COLO668 (cell line): ENCODE measurements at regions not wholly inside any gene's neighbourhood (a gene's known extent, or its start where the extent isn't known, plus 50 kb on each side); places are given as distances from the start of the nearest gene placed in this dataset.
A peak's percentile ranks its signal among the peaks of the same experiment; 100 is the strongest.
"Not testable (repeated sequence)": the region's sequence is repeated elsewhere in the genome, so short reads cannot be mapped to it uniquely, and the experiment has no call there.

Experiments used
- DNase-seq: peaks from one replicate; lab custom pipeline; 2025; ENCODE audit not compliant: unreplicated experiment; lab: John Stamatoyannopoulos, UW

- peak; percentile 46 for DNase-seq
Observed at GRCh38 chr17:77036841-77037381, 103.9 kb upstream of the SEC14L1 start.

DNA sequence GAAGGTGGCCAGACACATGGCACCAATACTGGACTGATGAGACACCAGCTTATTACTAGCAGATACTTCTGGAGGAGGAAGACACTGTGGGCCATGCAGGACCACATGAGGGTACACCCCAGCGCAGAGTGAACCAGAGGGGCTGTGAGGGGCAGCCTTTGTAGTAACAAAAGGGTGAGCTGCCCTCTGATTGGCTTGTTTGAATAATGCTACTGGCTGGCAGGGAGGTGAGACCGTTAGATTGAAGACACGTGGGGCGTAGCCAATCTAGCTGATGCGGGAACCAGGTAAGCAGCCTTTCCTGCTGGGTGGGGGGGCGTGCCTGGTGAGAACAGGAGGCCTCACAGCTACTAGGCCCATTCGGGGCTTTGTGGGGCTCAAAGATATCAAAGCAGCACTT lies 102.8 kb upstream of the SEC14L1 start:
- no peak for DNase-seq

- no peak for DNase-seq
Observed at GRCh38 chr17:77038884-77039555, 101.7 kb upstream of the SEC14L1 start.

GRCh38 chr17:77042476-77043231 lies 98.1 kb upstream of the SEC14L1 start:
- DNase-seq: peak; percentile 24

- DNase-seq: no peak
Observed at GRCh38 chr17:77045441-77046041, 95.2 kb upstream of the SEC14L1 start.

- peak; percentile 15 for DNase-seq
Observed at GRCh38 chr17:77049440-77049839, 91.3 kb upstream of the SEC14L1 start.

DNA sequence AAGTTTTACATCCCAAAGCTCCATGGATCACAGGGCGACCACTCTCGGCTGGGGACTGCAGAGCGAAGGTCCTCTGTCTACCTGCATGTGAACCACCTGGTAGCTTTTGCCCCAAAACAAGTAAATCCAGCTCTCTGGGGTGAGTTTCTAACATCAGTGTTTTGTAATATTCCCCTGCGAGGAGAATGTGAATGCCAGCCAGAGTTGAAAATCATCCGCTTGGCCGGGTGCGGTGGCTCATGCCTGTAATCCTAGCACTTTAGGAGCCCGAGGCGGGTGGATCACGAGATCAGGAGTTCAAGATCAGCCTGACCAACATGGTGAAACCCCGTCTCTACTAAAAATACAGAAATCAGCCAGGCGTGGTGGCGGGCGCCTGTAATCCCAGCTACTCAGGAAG lies 89.9 kb upstream of the SEC14L1 start:
- DNase-seq: not testable (repeated sequence)

GRCh38 chr17:77054936-77055335 lies 85.8 kb upstream of the SEC14L1 start:
- peak; percentile 28 for DNase-seq

DNA sequence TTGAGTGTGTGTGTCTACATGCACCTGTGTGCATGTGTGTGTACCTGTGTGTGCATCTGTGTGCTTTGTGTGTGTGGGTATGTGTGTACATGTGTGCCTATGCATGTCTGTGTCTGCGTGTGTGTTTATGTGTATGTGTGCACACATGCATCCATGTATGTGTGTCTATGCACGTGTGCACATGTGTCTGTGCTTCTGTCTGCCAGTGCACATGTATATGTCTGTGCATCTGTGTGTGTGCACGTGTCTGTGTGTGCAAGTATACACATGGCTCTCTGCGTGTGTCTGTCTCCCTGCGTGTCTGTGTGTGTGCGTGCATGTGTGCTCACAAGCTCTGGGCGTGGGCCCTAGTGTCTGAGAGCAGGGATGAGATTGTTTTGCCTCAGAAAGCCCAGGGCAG lies 85.3 kb upstream of the SEC14L1 start:
- no peak for DNase-seq

GRCh38 chr17:77058016-77058415 lies 82.8 kb upstream of the SEC14L1 start:
- DNase-seq: no peak

DNA sequence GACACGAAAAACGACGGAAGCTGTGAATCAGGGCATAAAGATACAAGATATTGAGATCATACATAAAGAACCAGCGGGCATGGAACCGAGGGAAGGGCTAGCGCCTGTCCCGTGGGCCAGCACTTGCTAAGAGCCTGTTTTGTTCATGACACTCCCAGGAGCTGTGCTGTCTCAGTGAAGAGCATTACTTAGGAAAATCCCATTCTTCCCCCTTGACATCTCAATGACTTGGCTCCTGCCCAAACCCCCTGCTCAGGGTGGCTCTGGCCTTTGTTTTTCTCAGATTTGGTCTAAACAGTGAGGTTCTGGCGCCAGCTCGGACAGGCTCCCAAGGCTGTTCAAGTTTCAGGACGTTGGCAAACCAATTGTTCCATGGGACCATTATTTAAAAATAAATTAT lies 79.1 kb upstream of the SEC14L1 start:
- no peak for DNase-seq

- no peak for DNase-seq
Observed at GRCh38 chr17:77064598-77064997, 76.2 kb upstream of the SEC14L1 start.

- DNase-seq: no peak
Observed at GRCh38 chr17:77066165-77066564, 74.6 kb upstream of the SEC14L1 start.

GRCh38 chr17:77066726-77067409 lies 73.9 kb upstream of the SEC14L1 start:
- peak; percentile 24 for DNase-seq

GRCh38 chr17:77068915-77069314 lies 71.9 kb upstream of the SEC14L1 start:
- no peak for DNase-seq

GRCh38 chr17:77070888-77071279 lies 69.9 kb upstream of the SEC14L1 start:
- DNase-seq: no peak

GRCh38 chr17:77071925-77072490 lies 68.8 kb upstream of the SEC14L1 start:
- DNase-seq: no peak

- no peak for DNase-seq
Observed at GRCh38 chr17:77072670-77073069, 68.1 kb upstream of the SEC14L1 start.

GRCh38 chr17:77074681-77075080 lies 66.1 kb upstream of the SEC14L1 start:
- DNase-seq: no peak

DNA sequence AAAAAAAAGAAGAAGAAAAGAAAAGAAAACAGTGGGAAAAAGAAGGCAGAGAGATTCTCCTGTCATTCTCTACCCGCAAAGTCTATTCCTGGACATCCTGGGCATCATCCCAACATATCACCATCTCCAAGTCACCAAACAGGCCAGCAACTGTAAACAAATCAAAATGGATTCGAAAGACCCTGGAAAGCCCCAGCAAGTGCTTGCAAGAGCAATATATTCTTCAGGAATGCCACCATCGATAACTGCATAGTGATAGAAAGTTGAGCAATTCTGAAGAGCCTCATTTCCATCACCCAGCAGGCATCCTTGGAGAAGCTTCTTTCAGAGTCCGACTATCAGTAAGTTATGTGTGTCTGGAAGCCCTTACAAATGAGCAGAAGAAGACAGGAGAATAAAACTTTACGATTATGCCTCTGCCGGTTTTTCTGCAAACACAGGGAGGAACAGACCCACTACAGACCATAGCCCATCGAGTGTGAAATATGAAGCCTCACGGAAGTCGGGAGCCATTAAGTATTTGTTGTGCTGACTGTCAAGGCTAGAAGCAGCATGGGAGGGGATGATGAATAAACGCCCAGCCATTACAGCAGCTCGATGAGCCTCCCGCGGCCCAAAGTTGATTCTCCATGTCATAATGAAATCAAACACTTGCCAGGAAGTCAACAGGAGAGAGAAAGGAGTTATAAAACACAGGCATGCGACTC lies 64.5 kb upstream of the SEC14L1 start:
- DNase-seq: peak; percentile 17
